ENCODE measurements at regions not wholly inside any gene's neighbourhood (a gene's known extent, or its start where the extent isn't known, plus 50 kb on each side); places are given as distances from the start of the nearest gene placed in this dataset.
"Not testable (repeated sequence)": the region's sequence is repeated elsewhere in the genome, so short reads cannot be mapped to it uniquely, and the experiment has no call there.

DNA sequence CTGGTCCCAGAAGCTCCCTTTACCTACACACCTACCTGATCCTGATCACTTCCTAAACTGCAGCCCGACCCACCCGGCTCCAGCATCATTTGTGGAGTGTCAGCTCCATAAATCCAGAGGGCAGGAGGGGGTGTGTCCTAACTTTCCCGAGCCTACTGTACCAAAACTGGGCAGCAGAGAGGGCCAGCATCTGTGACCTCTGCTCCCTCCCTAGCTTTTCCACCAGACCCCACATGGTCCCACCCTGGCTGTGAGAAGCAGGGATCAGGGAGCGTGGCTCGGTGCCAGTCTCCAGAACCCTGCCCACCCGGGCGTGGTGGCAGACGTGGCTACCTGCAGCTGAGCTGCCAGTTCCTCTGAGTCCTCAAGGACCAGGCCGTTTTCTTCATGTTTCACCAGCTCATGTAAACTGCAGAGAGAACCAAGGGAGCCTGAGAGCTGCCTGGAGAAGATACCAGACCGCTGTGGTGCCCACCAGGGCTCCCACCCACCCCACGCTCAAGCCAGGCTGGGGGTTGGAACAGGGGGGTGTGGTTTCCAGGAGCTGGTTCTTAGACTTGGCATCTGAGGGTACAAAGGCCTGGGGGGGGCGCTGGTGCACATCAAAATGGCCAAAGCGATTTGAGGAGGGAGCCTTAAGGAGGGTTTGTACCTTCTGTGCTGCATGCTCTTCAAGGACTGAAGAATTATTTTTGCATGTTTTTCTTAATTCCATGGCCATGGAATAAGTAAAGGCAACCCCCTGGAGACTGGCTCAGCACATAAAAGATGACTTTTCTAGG, 76.7 kb upstream of the DRD5 start:
- peaks cover 5 to 8% of the 10 kb centered on the region in 2 donors for H3K4me1 ChIP-seq (ENCODE audit: control insufficient read depth in 2 of 2, insufficient read depth in 2 of 2, low read length in 2 of 2)
- Mint-ChIP-seq H3K9me3 (ENCODE audit: insufficient read depth) (no peaks in the 10 kb centered on the region), H3K4me1 (peaks cover 14% of the 10 kb centered on the region), H3K4me3 (no peak overlapping the region), H3K27ac (no peak overlapping the region), H3K27me3 (no peaks in the 10 kb centered on the region)
- peaks cover 0 to 3% (median 0%) of the 10 kb centered on the region in 3 donors for H3K9me3 ChIP-seq (ENCODE audit: control extremely low read depth in 1 of 3, control insufficient read depth in 2 of 3, insufficient read depth in 1 of 3, low read length in 2 of 3)
- H3K4me3 ChIP-seq (ENCODE audit: control extremely low read depth in 1 of 5, extremely low read depth in 1 of 5, insufficient read depth in 1 of 5, low read depth in 2 of 5, low read length in 4 of 5), result no peak overlapping the region
- TF ChIP-seq, protein P1, sequence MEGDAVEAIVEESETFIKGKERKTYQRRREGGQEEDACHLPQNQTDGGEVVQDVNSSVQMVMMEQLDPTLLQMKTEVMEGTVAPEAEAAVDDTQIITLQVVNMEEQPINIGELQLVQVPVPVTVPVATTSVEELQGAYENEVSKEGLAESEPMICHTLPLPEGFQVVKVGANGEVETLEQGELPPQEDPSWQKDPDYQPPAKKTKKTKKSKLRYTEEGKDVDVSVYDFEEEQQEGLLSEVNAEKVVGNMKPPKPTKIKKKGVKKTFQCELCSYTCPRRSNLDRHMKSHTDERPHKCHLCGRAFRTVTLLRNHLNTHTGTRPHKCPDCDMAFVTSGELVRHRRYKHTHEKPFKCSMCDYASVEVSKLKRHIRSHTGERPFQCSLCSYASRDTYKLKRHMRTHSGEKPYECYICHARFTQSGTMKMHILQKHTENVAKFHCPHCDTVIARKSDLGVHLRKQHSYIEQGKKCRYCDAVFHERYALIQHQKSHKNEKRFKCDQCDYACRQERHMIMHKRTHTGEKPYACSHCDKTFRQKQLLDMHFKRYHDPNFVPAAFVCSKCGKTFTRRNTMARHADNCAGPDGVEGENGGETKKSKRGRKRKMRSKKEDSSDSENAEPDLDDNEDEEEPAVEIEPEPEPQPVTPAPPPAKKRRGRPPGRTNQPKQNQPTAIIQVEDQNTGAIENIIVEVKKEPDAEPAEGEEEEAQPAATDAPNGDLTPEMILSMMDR (IDR thresholded peaks at IDR 0.05), result no peak
- TF ChIP-seq EZH2 (IDR thresholded peaks at IDR 0.05; ENCODE audit: borderline replicate concordance, insufficient read depth, low read depth, low read length, poor library complexity, severe bottlenecking), result no peak
- H3K4me2 ChIP-seq (replicated peaks; ENCODE audit: low read depth, low read length, poor library complexity, severe bottlenecking), result no peak overlapping the region
- no peak overlapping the region for H3K9ac ChIP-seq (ENCODE audit: low read length)
- H4K20me1 ChIP-seq (ENCODE audit: control insufficient read depth, insufficient read depth, low read length, poor library complexity, severe bottlenecking), result no peaks in the 10 kb centered on the region
- ChIA-PET CTCF (no interaction called here), POLR2A (no interaction called here)
- H3K36me3 ChIP-seq (replicated peaks in 1 of 2; ENCODE audit: control extremely low read depth in 1 of 2, control insufficient read depth in 1 of 2, extremely low read depth in 1 of 2, insufficient read depth in 2 of 2, low read length in 1 of 2), result no peaks in the 10 kb centered on the region
- H2AFZ ChIP-seq (ENCODE audit: insufficient read depth, low read depth, low read length, poor library complexity, severe bottlenecking), result no peak overlapping the region
- ATAC-seq (ENCODE audit: low read depth) (no peak), DNase-seq (no peak)
- H3K27me3 ChIP-seq (replicated peaks in 1 of 4; ENCODE audit: control extremely low read depth in 1 of 4, control insufficient read depth in 3 of 4, insufficient read depth in 4 of 4, low read length in 3 of 4), result no peaks in the 10 kb centered on the region
- no peak overlapping the region for H3K27ac ChIP-seq (ENCODE audit: low read length in 2 of 2)
- 88% methylated on average over 11 of the region's 13 CpGs for WGBS (ENCODE audit: insufficient coverage)
- no peaks in the 10 kb centered on the region for H3K79me2 ChIP-seq (ENCODE audit: control insufficient read depth, insufficient read depth, low read length)
- intact Hi-C loops (cut with micrococcal nuclease), result no loop called here

DNA sequence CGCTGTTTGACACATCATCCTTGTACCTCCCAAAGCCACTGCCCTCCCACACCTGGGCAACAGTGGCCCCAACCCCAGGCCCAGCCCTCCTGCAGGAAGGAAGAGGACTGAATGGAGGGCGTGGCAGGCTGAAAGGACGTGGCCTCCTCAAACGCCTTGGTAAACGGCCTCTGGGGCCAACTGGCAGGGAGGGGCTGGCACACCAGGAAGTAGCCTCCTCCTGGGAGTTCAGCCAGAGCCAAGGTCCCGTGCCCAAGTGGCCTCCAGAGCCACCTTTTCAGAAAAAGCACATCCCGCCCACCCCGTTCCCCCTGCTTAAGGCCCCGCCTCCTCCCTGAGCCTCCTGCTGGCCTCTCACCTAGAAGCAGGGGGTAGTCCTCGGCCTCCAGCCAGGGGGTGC, 74.2 kb upstream of the DRD5 start:
- H3K4me3 Mint-ChIP-seq; H4K20me1 ChIP-seq (ENCODE audit: control insufficient read depth, insufficient read depth, low read length, poor library complexity, severe bottlenecking); H3K9ac ChIP-seq (ENCODE audit: low read length); ATAC-seq (ENCODE audit: low read depth); H3K9me3 ChIP-seq (ENCODE audit: control extremely low read depth in 1 of 3, control insufficient read depth in 2 of 3, insufficient read depth in 1 of 3, low read length in 2 of 3); H3K27ac ChIP-seq (ENCODE audit: low read length in 2 of 2); H3K9me3 Mint-ChIP-seq (ENCODE audit: insufficient read depth); H3K27ac Mint-ChIP-seq; H2AFZ ChIP-seq (ENCODE audit: insufficient read depth, low read depth, low read length, poor library complexity, severe bottlenecking); H3K27me3 ChIP-seq (replicated peaks in 1 of 4; ENCODE audit: control extremely low read depth in 1 of 4, control insufficient read depth in 3 of 4, insufficient read depth in 4 of 4, low read length in 3 of 4); DNase-seq; H3K4me2 ChIP-seq (replicated peaks; ENCODE audit: low read depth, low read length, poor library complexity, severe bottlenecking); H3K4me1 ChIP-seq (ENCODE audit: control insufficient read depth in 2 of 2, insufficient read depth in 2 of 2, low read length in 2 of 2); H3K27me3 Mint-ChIP-seq; intact Hi-C loops (cut with micrococcal nuclease); H3K79me2 ChIP-seq (ENCODE audit: control insufficient read depth, insufficient read depth, low read length); CTCF ChIA-PET; H3K4me3 ChIP-seq (ENCODE audit: control extremely low read depth in 1 of 5, extremely low read depth in 1 of 5, insufficient read depth in 1 of 5, low read depth in 2 of 5, low read length in 4 of 5); POLR2A ChIA-PET; H3K36me3 ChIP-seq (replicated peaks in 1 of 2; ENCODE audit: control extremely low read depth in 1 of 2, control insufficient read depth in 1 of 2, extremely low read depth in 1 of 2, insufficient read depth in 2 of 2, low read length in 1 of 2): not testable (repeated sequence)
- 25% methylated on average over 4 of the region's 10 CpGs for WGBS (ENCODE audit: insufficient coverage)
- H3K4me1 Mint-ChIP-seq, result peaks cover 14% of the 10 kb centered on the region

DNA sequence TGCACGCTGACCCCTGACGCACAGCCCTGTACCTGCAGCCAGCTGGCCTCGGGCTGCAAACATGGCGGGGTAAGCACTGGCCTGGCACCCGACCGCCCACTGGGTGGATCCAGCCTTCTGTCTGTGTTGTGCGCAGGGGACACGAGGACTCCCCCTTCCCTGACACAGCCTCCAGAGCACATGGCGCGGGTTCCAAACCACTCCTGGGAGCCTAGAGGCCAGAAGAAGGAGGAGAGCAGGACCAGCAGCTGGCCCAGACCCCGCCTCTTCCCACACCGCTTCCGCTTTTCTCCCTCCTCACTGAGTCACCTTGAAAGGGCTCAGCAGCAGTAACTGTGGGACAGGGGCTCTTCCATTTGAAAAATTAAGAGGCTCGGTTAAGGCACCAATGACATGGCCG, 73.5 kb upstream of the DRD5 start:
- H3K4me3 Mint-ChIP-seq; H2AFZ ChIP-seq (ENCODE audit: insufficient read depth, low read depth, low read length, poor library complexity, severe bottlenecking); H3K4me1 ChIP-seq (ENCODE audit: control insufficient read depth in 2 of 2, insufficient read depth in 2 of 2, low read length in 2 of 2); H3K4me3 ChIP-seq (ENCODE audit: control extremely low read depth in 1 of 5, extremely low read depth in 1 of 5, insufficient read depth in 1 of 5, low read depth in 2 of 5, low read length in 4 of 5); H3K27ac ChIP-seq (ENCODE audit: low read length in 2 of 2); H3K4me2 ChIP-seq (replicated peaks; ENCODE audit: low read depth, low read length, poor library complexity, severe bottlenecking); intact Hi-C loops (cut with micrococcal nuclease); H3K27ac Mint-ChIP-seq; H3K36me3 ChIP-seq (replicated peaks in 1 of 2; ENCODE audit: control extremely low read depth in 1 of 2, control insufficient read depth in 1 of 2, extremely low read depth in 1 of 2, insufficient read depth in 2 of 2, low read length in 1 of 2); H3K27me3 Mint-ChIP-seq; POLR2A ChIA-PET; H3K9ac ChIP-seq (ENCODE audit: low read length); H4K20me1 ChIP-seq (ENCODE audit: control insufficient read depth, insufficient read depth, low read length, poor library complexity, severe bottlenecking); H3K9me3 Mint-ChIP-seq (ENCODE audit: insufficient read depth); H3K9me3 ChIP-seq (ENCODE audit: control extremely low read depth in 1 of 3, control insufficient read depth in 2 of 3, insufficient read depth in 1 of 3, low read length in 2 of 3); H3K79me2 ChIP-seq (ENCODE audit: control insufficient read depth, insufficient read depth, low read length); CTCF ChIA-PET; DNase-seq; H3K27me3 ChIP-seq (replicated peaks in 1 of 4; ENCODE audit: control extremely low read depth in 1 of 4, control insufficient read depth in 3 of 4, insufficient read depth in 4 of 4, low read length in 3 of 4); ATAC-seq (ENCODE audit: low read depth): not testable (repeated sequence)
- 96% methylated on average over 6 of the region's 15 CpGs for WGBS (ENCODE audit: insufficient coverage)
- peaks cover 11% of the 10 kb centered on the region for H3K4me1 Mint-ChIP-seq
